SK-N-SH treated with all-trans-retinoic acid at 6 μM for 48 hours (cell line): ENCODE measurements at regions not wholly inside any gene's neighbourhood (a gene's known extent, or its start where the extent isn't known, plus 50 kb on each side); places are given as distances from the start of the nearest gene placed in this dataset.

ENCODE experiments used
- ATAC-seq: fragments of 200-7000 bp; cut with Tn5 transposase; 3 replicates; pipeline ENCODE4 v1.9.1; 2020; ENCODE audit warnings: mild to moderate bottlenecking, moderate library complexity
- ARNTL ChIP-seq: fragments of 450-650 bp; formaldehyde crosslinking; IDR thresholded peaks from 2 replicates; pipeline ENCODE4 v1.5.0; 2020; ENCODE audit warnings: low read depth, mild to moderate bottlenecking, moderate library complexity, borderline replicate concordance
- BACH2 ChIP-seq: fragments of 250-450 bp; sonication (Bioruptor Pico); IDR thresholded peaks from 2 replicates; pipeline ENCODE4 v1.9.0; 2021; ENCODE audit warnings: mild to moderate bottlenecking, borderline replicate concordance
- CSDC2 ChIP-seq: fragments of 250-450 bp; sonication (Bioruptor Pico); IDR thresholded peaks from 2 replicates; pipeline ENCODE4 v1.5.0; 2020; ENCODE audit warnings: mild to moderate bottlenecking, moderate library complexity
- ESRRG ChIP-seq: fragments of 250-450 bp; sonication (Bioruptor Pico); IDR thresholded peaks from 2 replicates; pipeline ENCODE4 v1.6.1; 2021; ENCODE audit warnings: mild to moderate bottlenecking
- GLIS3 ChIP-seq: fragments of 250-450 bp; sonication (Bioruptor Pico); IDR thresholded peaks from 2 replicates; pipeline ENCODE4 v1.5.0; 2020; ENCODE audit warnings: mild to moderate bottlenecking, moderate library complexity
- ISL1 ChIP-seq: fragments of 250-450 bp; sonication (Bioruptor Pico); IDR thresholded peaks from 2 replicates; pipeline ENCODE4 v2.1.2; 2022; ENCODE audit warnings: mild to moderate bottlenecking, moderate library complexity
- OSR1 ChIP-seq: fragments of 250-450 bp; sonication (Bioruptor Pico); IDR thresholded peaks from 2 replicates; pipeline ENCODE4 v1.8.0; 2022; ENCODE audit warnings: moderate library complexity, mild to moderate bottlenecking, inconsistent platforms
- TCF4 ChIP-seq: fragments of 250-450 bp; sonication (Bioruptor Pico); IDR thresholded peaks from 2 replicates; pipeline ENCODE4 v1.8.0; 2021; ENCODE audit warnings: mild to moderate bottlenecking, moderate library complexity, borderline replicate concordance
- TOX ChIP-seq: fragments of 250-450 bp; sonication (Bioruptor Pico); IDR thresholded peaks from 2 replicates; pipeline ENCODE4 v1.8.0; 2021; ENCODE audit warnings: mild to moderate bottlenecking, moderate library complexity, borderline replicate concordance
- ZC3H10 ChIP-seq: fragments of 250-450 bp; sonication (Bioruptor Pico); IDR thresholded peaks from 2 replicates; pipeline ENCODE4 v1.5.1; 2021; ENCODE audit warnings: mild to moderate bottlenecking, moderate library complexity
- ZFP30 ChIP-seq: fragments of 450-650 bp; formaldehyde crosslinking; IDR thresholded peaks from 2 replicates; pipeline ENCODE4 v1.5.0; 2022; ENCODE audit warnings: mild to moderate bottlenecking, moderate library complexity
- ZNF565 ChIP-seq: fragments of 450-650 bp; formaldehyde crosslinking; conservative IDR thresholded peaks from 2 replicates; pipeline ENCODE4 v1.5.0; 2020; ENCODE audit warnings: low read depth, mild to moderate bottlenecking, moderate library complexity
- ZNF70 ChIP-seq: fragments of 450-650 bp; formaldehyde crosslinking; IDR thresholded peaks from 2 replicates; pipeline ENCODE4 v1.5.0; 2020; ENCODE audit warnings: mild to moderate bottlenecking, moderate library complexity
- ZNF8 ChIP-seq: fragments of 450-650 bp; formaldehyde crosslinking; IDR thresholded peaks from 2 replicates; pipeline ENCODE4 v1.5.0; 2020; ENCODE audit warnings: mild to moderate bottlenecking, moderate library complexity
- TF ChIP-seq, protein P1 (sequence below): fragments of 250-450 bp; sonication (Bioruptor Pico); IDR thresholded peaks from 2 replicates; pipeline ENCODE4 v1.8.0; 2020; ENCODE audit warnings: mild to moderate bottlenecking, moderate library complexity, borderline replicate concordance
- TF ChIP-seq, protein P2 (sequence below): fragments of 250-450 bp; sonication (Bioruptor Pico); IDR thresholded peaks from 2 replicates; pipeline ENCODE4 v1.5.1; 2021; ENCODE audit warnings: mild to moderate bottlenecking, moderate library complexity
- TF ChIP-seq, protein P3 (sequence below): fragments of 250-450 bp; sonication (Bioruptor Pico); IDR thresholded peaks from 2 replicates; pipeline ENCODE4 v1.8.0; 2021; ENCODE audit warnings: low read depth, mild to moderate bottlenecking, moderate library complexity, borderline replicate concordance
- TF ChIP-seq, protein P4 (sequence below): fragments of 250-450 bp; sonication (Bioruptor Pico); IDR thresholded peaks from 2 replicates; pipeline ENCODE4 v1.5.0; 2020; ENCODE audit warnings: mild to moderate bottlenecking, moderate library complexity
- TF ChIP-seq, protein P5 (sequence below): fragments of 250-450 bp; sonication (Bioruptor Pico); IDR thresholded peaks from 2 replicates; pipeline ENCODE4 v1.5.1; 2020; ENCODE audit warnings: low read depth, mild to moderate bottlenecking, moderate library complexity

DNA sequence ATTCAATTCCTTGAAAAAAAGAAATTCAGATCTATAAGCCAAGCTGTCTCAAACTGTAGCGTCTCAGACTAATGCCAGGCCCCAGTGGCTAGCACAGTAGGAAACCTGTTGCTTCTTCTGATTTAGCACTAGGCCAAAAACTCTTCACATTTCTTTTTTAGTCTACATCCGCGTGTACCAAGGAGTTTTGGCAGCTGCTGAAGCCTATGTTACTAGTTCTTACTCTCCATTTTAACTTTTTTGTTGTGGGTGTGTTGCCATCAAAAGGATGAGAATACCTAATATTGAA, 65.0 kb upstream of the BTN3A2 start:
- ATAC-seq, result no peak
- no peak for TF ChIP-seq TCF4 (CRISPR knock-in tag)
- TF ChIP-seq ZNF70, result no peak
- TF ChIP-seq TOX (CRISPR knock-in tag), result no peak
- TF ChIP-seq, protein P1, sequence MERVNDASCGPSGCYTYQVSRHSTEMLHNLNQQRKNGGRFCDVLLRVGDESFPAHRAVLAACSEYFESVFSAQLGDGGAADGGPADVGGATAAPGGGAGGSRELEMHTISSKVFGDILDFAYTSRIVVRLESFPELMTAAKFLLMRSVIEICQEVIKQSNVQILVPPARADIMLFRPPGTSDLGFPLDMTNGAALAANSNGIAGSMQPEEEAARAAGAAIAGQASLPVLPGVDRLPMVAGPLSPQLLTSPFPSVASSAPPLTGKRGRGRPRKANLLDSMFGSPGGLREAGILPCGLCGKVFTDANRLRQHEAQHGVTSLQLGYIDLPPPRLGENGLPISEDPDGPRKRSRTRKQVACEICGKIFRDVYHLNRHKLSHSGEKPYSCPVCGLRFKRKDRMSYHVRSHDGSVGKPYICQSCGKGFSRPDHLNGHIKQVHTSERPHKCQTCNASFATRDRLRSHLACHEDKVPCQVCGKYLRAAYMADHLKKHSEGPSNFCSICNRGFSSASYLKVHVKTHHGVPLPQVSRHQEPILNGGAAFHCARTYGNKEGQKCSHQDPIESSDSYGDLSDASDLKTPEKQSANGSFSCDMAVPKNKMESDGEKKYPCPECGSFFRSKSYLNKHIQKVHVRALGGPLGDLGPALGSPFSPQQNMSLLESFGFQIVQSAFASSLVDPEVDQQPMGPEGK, result no peak
- TF ChIP-seq OSR1 (CRISPR knock-in tag), result no peak
- TF ChIP-seq GLIS3, result no peak
- TF ChIP-seq ESRRG (CRISPR knock-in tag), result no peak
- TF ChIP-seq BACH2 (CRISPR knock-in tag), result no peak

DNA sequence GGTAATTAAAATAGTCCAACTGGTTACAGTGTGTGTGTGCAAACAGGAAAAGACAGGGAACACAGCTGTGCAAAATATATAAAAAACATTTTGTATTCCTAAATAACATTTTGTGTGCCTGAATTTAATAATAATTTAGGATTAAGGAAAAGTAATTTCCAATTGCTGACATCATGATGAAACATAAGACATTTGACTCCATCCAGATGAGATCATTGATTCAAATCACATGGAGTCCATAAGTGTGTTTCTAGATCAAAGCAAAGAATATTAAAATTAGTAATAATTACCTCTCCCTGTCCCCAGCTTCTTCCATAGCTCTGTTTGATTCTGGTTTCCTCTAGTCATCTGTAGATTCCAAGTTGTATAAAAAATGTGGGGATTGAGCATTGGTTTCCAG, 64.6 kb upstream of the BTN3A2 start:
- TF ChIP-seq ZNF8 (no peak), ZNF565 (CRISPR knock-in tag) (no peak), ISL1 (CRISPR knock-in tag) (no peak), OSR1 (CRISPR knock-in tag) (no peak), ZFP30 (CRISPR knock-in tag) (no peak), ARNTL (CRISPR knock-in tag) (no peak)
- TF ChIP-seq, protein P2, sequence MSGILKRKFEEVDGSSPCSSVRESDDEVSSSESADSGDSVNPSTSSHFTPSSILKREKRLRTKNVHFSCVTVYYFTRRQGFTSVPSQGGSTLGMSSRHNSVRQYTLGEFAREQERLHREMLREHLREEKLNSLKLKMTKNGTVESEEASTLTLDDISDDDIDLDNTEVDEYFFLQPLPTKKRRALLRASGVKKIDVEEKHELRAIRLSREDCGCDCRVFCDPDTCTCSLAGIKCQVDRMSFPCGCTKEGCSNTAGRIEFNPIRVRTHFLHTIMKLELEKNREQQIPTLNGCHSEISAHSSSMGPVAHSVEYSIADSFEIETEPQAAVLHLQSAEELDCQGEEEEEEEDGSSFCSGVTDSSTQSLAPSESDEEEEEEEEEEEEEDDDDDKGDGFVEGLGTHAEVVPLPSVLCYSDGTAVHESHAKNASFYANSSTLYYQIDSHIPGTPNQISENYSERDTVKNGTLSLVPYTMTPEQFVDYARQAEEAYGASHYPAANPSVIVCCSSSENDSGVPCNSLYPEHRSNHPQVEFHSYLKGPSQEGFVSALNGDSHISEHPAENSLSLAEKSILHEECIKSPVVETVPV (CRISPR knock-in tag), result no peak
- ATAC-seq, result no peak

DNA sequence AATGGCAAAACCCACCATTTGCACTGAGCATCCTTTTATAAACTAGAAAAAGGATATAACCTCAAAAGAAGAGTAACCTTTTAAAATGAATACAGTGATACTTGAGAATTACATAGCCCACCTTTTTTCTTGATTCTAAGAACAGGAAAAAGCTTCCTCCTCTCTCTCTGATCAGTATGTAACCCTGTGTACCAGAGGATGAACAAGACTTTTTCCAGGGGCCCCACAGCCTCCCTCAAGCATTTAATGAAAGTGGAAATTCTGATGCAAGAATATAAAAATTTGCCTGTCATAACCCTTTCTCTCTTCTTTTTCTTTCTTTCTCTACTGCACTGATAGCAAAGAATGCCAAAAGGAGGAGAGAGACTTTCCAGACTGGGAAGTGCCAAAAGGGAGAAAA, 64.2 kb upstream of the BTN3A2 start:
- TF ChIP-seq, protein P3, sequence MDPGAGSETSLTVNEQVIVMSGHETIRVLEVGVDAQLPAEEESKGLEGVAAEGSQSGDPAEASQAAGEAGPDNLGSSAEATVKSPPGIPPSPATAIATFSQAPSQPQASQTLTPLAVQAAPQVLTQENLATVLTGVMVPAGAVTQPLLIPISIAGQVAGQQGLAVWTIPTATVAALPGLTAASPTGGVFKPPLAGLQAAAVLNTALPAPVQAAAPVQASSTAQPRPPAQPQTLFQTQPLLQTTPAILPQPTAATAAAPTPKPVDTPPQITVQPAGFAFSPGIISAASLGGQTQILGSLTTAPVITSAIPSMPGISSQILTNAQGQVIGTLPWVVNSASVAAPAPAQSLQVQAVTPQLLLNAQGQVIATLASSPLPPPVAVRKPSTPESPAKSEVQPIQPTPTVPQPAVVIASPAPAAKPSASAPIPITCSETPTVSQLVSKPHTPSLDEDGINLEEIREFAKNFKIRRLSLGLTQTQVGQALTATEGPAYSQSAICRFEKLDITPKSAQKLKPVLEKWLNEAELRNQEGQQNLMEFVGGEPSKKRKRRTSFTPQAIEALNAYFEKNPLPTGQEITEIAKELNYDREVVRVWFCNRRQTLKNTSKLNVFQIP (CRISPR knock-in tag), result no peak
- TF ChIP-seq ZNF8, result no peak
- TF ChIP-seq, protein P4, sequence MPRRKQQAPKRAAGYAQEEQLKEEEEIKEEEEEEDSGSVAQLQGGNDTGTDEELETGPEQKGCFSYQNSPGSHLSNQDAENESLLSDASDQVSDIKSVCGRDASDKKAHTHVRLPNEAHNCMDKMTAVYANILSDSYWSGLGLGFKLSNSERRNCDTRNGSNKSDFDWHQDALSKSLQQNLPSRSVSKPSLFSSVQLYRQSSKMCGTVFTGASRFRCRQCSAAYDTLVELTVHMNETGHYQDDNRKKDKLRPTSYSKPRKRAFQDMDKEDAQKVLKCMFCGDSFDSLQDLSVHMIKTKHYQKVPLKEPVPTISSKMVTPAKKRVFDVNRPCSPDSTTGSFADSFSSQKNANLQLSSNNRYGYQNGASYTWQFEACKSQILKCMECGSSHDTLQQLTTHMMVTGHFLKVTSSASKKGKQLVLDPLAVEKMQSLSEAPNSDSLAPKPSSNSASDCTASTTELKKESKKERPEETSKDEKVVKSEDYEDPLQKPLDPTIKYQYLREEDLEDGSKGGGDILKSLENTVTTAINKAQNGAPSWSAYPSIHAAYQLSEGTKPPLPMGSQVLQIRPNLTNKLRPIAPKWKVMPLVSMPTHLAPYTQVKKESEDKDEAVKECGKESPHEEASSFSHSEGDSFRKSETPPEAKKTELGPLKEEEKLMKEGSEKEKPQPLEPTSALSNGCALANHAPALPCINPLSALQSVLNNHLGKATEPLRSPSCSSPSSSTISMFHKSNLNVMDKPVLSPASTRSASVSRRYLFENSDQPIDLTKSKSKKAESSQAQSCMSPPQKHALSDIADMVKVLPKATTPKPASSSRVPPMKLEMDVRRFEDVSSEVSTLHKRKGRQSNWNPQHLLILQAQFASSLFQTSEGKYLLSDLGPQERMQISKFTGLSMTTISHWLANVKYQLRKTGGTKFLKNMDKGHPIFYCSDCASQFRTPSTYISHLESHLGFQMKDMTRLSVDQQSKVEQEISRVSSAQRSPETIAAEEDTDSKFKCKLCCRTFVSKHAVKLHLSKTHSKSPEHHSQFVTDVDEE, result no peak
- no peak for TF ChIP-seq ESRRG (CRISPR knock-in tag)
- no peak for TF ChIP-seq TOX (CRISPR knock-in tag)
- no peak for TF ChIP-seq ZNF70
- no peak for TF ChIP-seq ZFP30 (CRISPR knock-in tag)
- TF ChIP-seq ZC3H10 (CRISPR knock-in tag), result no peak
- TF ChIP-seq, protein P5, sequence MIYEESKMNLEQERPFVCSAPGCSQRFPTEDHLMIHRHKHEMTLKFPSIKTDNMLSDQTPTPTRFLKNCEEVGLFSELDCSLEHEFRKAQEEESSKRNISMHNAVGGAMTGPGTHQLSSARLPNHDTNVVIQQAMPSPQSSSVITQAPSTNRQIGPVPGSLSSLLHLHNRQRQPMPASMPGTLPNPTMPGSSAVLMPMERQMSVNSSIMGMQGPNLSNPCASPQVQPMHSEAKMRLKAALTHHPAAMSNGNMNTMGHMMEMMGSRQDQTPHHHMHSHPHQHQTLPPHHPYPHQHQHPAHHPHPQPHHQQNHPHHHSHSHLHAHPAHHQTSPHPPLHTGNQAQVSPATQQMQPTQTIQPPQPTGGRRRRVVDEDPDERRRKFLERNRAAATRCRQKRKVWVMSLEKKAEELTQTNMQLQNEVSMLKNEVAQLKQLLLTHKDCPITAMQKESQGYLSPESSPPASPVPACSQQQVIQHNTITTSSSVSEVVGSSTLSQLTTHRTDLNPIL (CRISPR knock-in tag), result no peak
- TF ChIP-seq BACH2 (CRISPR knock-in tag), result no peak
- TF ChIP-seq, protein P1, result no peak
- TF ChIP-seq ARNTL (CRISPR knock-in tag), result no peak
- no peak for TF ChIP-seq CSDC2
- TF ChIP-seq GLIS3, result no peak
- no peak for TF ChIP-seq ZNF565 (CRISPR knock-in tag)
- ATAC-seq, result no peak
